Activated naive CD4-positive, alpha-beta T cell treated with Interleukin-2 at 50 U/mL for 16 hours (primary cell): ENCODE measurements at regions not wholly inside any gene's neighbourhood (a gene's known extent, or its start where the extent isn't known, plus 50 kb on each side); places are given as distances from the start of the nearest gene placed in this dataset.
"Not testable (repeated sequence)": the region's sequence is repeated elsewhere in the genome, so short reads cannot be mapped to it uniquely, and the experiment has no call there.

Experiments used
- DNase-seq: peaks from one replicate; pipeline ENCODE4 v3.0.0-alpha.2; 2020

GRCh38 chr3:112736805-112737566 lies 96.0 kb upstream of the CCDC80 start:
- DNase-seq = no peak

- DNase-seq = no peak
Observed at GRCh38 chr3:112736386-112736785, 95.4 kb upstream of the CCDC80 start.

- DNase-seq = no peak
Observed at GRCh38 chr3:112735926-112736325, 95.0 kb upstream of the CCDC80 start.

GRCh38 chr3:112734736-112735350 lies 93.9 kb upstream of the CCDC80 start:
- DNase-seq = peak; percentile 60

GRCh38 chr3:112734171-112734570 lies 93.2 kb upstream of the CCDC80 start:
- DNase-seq = no peak

- DNase-seq = no peak
Observed at GRCh38 chr3:112730210-112730609, 89.3 kb upstream of the CCDC80 start.

GRCh38 chr3:112721231-112721630 lies 80.3 kb upstream of the CCDC80 start:
- DNase-seq = no peak

GRCh38 chr3:112718967-112719366 lies 78.0 kb upstream of the CCDC80 start:
- no peak for DNase-seq

- no peak for DNase-seq
Observed at GRCh38 chr3:112718516-112718915, 77.6 kb upstream of the CCDC80 start.

GRCh38 chr3:112709911-112710310 lies 69.0 kb upstream of the CCDC80 start:
- DNase-seq = no peak

- DNase-seq = no peak
Observed at GRCh38 chr3:112699436-112699978, 58.6 kb upstream of the CCDC80 start.

GRCh38 chr3:112698442-112698841 lies 57.5 kb upstream of the CCDC80 start:
- not testable (repeated sequence) for DNase-seq

GRCh38 chr3:112696244-112696643 lies 55.3 kb upstream of the CCDC80 start:
- not testable (repeated sequence) for DNase-seq

GRCh38 chr3:112695377-112696108 lies 54.6 kb upstream of the CCDC80 start:
- not testable (repeated sequence) for DNase-seq

GRCh38 chr3:112694906-112695305 lies 54.0 kb upstream of the CCDC80 start:
- not testable (repeated sequence) for DNase-seq

- no peak for DNase-seq
Observed at GRCh38 chr3:112693186-112693585, 52.2 kb upstream of the CCDC80 start.
